DOHH2 (cell line): ENCODE measurements at regions not wholly inside any gene's neighbourhood (a gene's known extent, or its start where the extent isn't known, plus 50 kb on each side); places are given as distances from the start of the nearest gene placed in this dataset.

Source experiments
- CTCF ChIP-seq: fragments of 200-600 bp; sonication (generic); IDR thresholded peaks from one replicate; pipeline ENCODE4 v1.5.1; 2014; ENCODE audit warnings: antibody characterized with exemption, mild to moderate bottlenecking, low read depth, low read length; ENCODE audit not compliant: poor library complexity, severe bottlenecking
- EZH2phosphoT487 ChIP-seq: fragments of 200-600 bp; sonication (generic); IDR thresholded peaks from 2 replicates; pipeline ENCODE4 v1.6.1; 2017; ENCODE audit warnings: borderline replicate concordance, mild to moderate bottlenecking, antibody characterized with exemption, low read length, moderate library complexity, mixed read lengths

DNA sequence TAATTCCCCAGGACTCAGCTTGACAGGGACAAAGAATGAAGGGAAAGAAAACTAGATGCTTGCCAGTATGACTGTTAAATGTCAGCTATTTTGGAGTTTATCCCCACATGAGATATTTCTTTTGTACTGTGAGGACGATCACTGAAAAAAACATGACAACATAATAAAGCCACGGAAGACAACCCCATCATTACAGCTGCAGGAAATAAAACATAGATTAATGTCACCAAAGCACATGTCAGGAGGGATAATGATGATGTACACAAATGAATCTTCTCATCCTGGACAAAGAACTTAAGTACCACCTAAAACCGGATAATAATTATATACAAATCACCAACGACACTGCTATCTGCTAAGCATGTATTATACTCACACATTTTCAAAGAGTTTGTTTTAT, 84.6 kb upstream of the GRIP1 start:
- TF ChIP-seq CTCF: no peak
- TF ChIP-seq EZH2phosphoT487: no peak
